SK-N-SH (cell line): ENCODE measurements at regions not wholly inside any gene's neighbourhood (a gene's known extent, or its start where the extent isn't known, plus 50 kb on each side); places are given as distances from the start of the nearest gene placed in this dataset.

ENCODE experiments used
- CTCF ChIP-seq: fragments of 200-600 bp; sonication (generic); IDR thresholded peaks from 2 replicates; pipeline ENCODE4 v1.6.1; 2017; ENCODE audit warnings: antibody characterized with exemption, mild to moderate bottlenecking, moderate library complexity
- NRF1 ChIP-seq: IDR thresholded peaks from 2 replicates; pipeline ENCODE4 v1.6.1; 2012; ENCODE audit warnings: low read depth, mild to moderate bottlenecking, low read length
- POLR2AphosphoS5 ChIP-seq: IDR thresholded peaks from 2 replicates; pipeline ENCODE4 v1.6.1; 2012; ENCODE audit warnings: low read depth, low read length
- RAD21 ChIP-seq: IDR thresholded peaks from 2 replicates; pipeline ENCODE4 v1.6.1; 2012; ENCODE audit warnings: mild to moderate bottlenecking, low read length
- REST ChIP-seq: IDR thresholded peaks from 2 replicates; pipeline ENCODE4 v1.6.1; 2012; ENCODE audit warnings: mild to moderate bottlenecking, low read depth, low read length, moderate library complexity
- RFX5 ChIP-seq: IDR thresholded peaks from 2 replicates; pipeline ENCODE4 v1.6.1; 2012; ENCODE audit warnings: mild to moderate bottlenecking, improper control_type of control experiment, low read length
- RXRA ChIP-seq: IDR thresholded peaks from 2 replicates; pipeline ENCODE4 v1.4.0; 2012; ENCODE audit warnings: low read depth, mild to moderate bottlenecking, borderline replicate concordance
- SIN3A ChIP-seq: IDR thresholded peaks from 2 replicates; pipeline ENCODE4 v1.6.1; 2012; ENCODE audit warnings: low read depth, mild to moderate bottlenecking, low read length, moderate library complexity, borderline replicate concordance
- SMC3 ChIP-seq: IDR thresholded peaks from 2 replicates; pipeline ENCODE4 v1.6.1; 2012; ENCODE audit warnings: low read depth, low read length, improper control_type of control experiment
- TAF1 ChIP-seq: IDR thresholded peaks from 2 replicates; pipeline ENCODE4 v1.6.1; 2012; ENCODE audit warnings: low read depth, mild to moderate bottlenecking, low read length, moderate library complexity, borderline replicate concordance
- TCF12 ChIP-seq: IDR thresholded peaks from 2 replicates; pipeline ENCODE4 v1.4.0; 2012
- TEAD4 ChIP-seq: IDR thresholded peaks from 2 replicates; pipeline ENCODE4 v1.4.0; 2012; ENCODE audit warnings: mild to moderate bottlenecking, borderline replicate concordance; ENCODE audit not compliant: insufficient read depth
- YY1 ChIP-seq: IDR thresholded peaks from 2 replicates; pipeline ENCODE4 v1.4.0; 2012; ENCODE audit warnings: low read depth, mild to moderate bottlenecking
- TF ChIP-seq, protein P1 (sequence below): fragments of 150-350 bp; IDR thresholded peaks from 2 replicates; pipeline ENCODE4 v1.6.1; 2017; ENCODE audit warnings: antibody characterized with exemption, low read length, low read depth, borderline replicate concordance

DNA sequence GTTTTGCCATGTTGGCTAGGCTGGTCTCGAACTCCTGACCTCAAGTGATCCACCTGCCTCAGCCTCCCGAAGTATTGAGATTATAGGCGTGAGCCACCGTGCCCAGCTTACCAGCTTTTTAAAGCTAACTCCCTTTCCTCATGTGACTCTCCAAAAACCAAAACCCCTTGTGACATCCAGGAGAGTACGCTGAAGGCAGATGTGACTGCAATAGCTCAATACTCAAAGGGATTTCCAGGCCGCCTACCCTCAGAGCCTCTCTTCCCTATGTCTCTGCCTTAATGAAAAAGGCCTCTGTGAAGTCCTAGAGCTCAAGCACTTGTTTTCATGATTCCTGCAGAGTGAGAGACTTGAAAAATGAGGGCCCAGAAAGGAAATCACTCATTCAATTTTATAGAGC is 82.6 kb downstream of the TEX35 start:
- no peak for TF ChIP-seq REST
- TF ChIP-seq CTCF = no peak
- TF ChIP-seq RXRA = no peak
- TF ChIP-seq, protein P1, sequence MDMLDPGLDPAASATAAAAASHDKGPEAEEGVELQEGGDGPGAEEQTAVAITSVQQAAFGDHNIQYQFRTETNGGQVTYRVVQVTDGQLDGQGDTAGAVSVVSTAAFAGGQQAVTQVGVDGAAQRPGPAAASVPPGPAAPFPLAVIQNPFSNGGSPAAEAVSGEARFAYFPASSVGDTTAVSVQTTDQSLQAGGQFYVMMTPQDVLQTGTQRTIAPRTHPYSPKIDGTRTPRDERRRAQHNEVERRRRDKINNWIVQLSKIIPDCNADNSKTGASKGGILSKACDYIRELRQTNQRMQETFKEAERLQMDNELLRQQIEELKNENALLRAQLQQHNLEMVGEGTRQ = no peak
- no peak for TF ChIP-seq RFX5
- no peak for TF ChIP-seq NRF1
- TF ChIP-seq SMC3 = no peak
- no peak for TF ChIP-seq SIN3A
- no peak for TF ChIP-seq TCF12
- no peak for TF ChIP-seq TAF1
- TF ChIP-seq YY1 = no peak
- TF ChIP-seq POLR2AphosphoS5 = no peak
- TF ChIP-seq RAD21 = no peak
- no peak for TF ChIP-seq TEAD4
